ENCODE measurements at regions not wholly inside any gene's neighbourhood (a gene's known extent, or its start where the extent isn't known, plus 50 kb on each side); places are given as distances from the start of the nearest gene placed in this dataset.

GRCh38 chr21:31425138-31425537 lies 81.1 kb upstream of the TIAM1 start:
- no peak for DNase-seq
- Histone ChIP-seq H4K8ac (ENCODE audit: low read length) (no peak overlapping the region), H3K27ac (ENCODE audit: low read length, poor library complexity, severe bottlenecking) (peak overlapping the region; percentile 89), H3K4me3 (ENCODE audit: insufficient read depth in 1 of 2, low read depth in 1 of 2, low read length in 2 of 2) (no peak overlapping the region), H2BK5ac (ENCODE audit: low read depth, low read length, poor library complexity, severe bottlenecking) (no peak overlapping the region), H3K27me3 (ENCODE audit: control insufficient read depth in 1 of 2, insufficient read depth in 1 of 2, low read length in 2 of 2) (peaks cover 0 to 4% of the 10 kb centered on the region in 2 experiments), H2BK12ac (ENCODE audit: low read length in 2 of 2) (no peak overlapping the region), H4K91ac (ENCODE audit: low read length) (no peak overlapping the region), H3K4ac (ENCODE audit: low read depth in 1 of 2, low read length in 2 of 2) (no peak overlapping the region), H3K18ac (ENCODE audit: low read depth in 1 of 2, low read length in 2 of 2) (no peak overlapping the region), H2BK120ac (ENCODE audit: low read depth, low read length) (no peak overlapping the region), H2BK15ac (ENCODE audit: low read depth, poor library complexity, severe bottlenecking) (no peak overlapping the region), H3K79me1 (replicated peaks; ENCODE audit: low read length, poor library complexity, severe bottlenecking) (no peaks in the 10 kb centered on the region), H2AK5ac (ENCODE audit: low read length, severe bottlenecking) (no peak overlapping the region), H3K23ac (ENCODE audit: low read length in 2 of 2) (no peak overlapping the region), H3K9me3 (ENCODE audit: control insufficient read depth, low read length) (no peaks in the 10 kb centered on the region), H3K4me1 (ENCODE audit: control insufficient read depth, insufficient read depth, low read depth, low read length) (peaks cover 7% of the 10 kb centered on the region), H3K14ac (ENCODE audit: low read length in 2 of 2) (no peak overlapping the region), H3K9ac (ENCODE audit: low read length) (no peak overlapping the region), H3K4me2 (ENCODE audit: low read length, poor library complexity, severe bottlenecking) (peak overlapping the region; percentile 54), H2AFZ (ENCODE audit: low read depth, low read length) (no peak overlapping the region), H3K36me3 (ENCODE audit: control insufficient read depth in 1 of 2, insufficient read depth in 2 of 2, low read depth in 1 of 2, low read length in 2 of 2) (peaks cover 0 to 3% of the 10 kb centered on the region in 2 experiments)
- 58% methylated on average over 4 of the region's 5 CpGs for WGBS

GRCh38 chr21:31424058-31424457 lies 80.0 kb upstream of the TIAM1 start:
- Histone ChIP-seq H4K8ac (ENCODE audit: low read length) (no peak overlapping the region), H3K9me3 (ENCODE audit: control insufficient read depth, low read length) (no peaks in the 10 kb centered on the region), H3K79me1 (replicated peaks; ENCODE audit: low read length, poor library complexity, severe bottlenecking) (no peaks in the 10 kb centered on the region), H3K36me3 (ENCODE audit: control insufficient read depth in 1 of 2, insufficient read depth in 2 of 2, low read depth in 1 of 2, low read length in 2 of 2) (no peaks in the 10 kb centered on the region), H3K27ac (ENCODE audit: low read length, poor library complexity, severe bottlenecking) (peak overlapping the region; percentile 89), H3K14ac (ENCODE audit: low read length in 2 of 2) (no peak overlapping the region), H3K23ac (ENCODE audit: low read length in 2 of 2) (no peak overlapping the region), H3K27me3 (ENCODE audit: control insufficient read depth in 1 of 2, insufficient read depth in 1 of 2, low read length in 2 of 2) (peaks cover 0 to 4% of the 10 kb centered on the region in 2 experiments), H2BK120ac (ENCODE audit: low read depth, low read length) (no peak overlapping the region), H3K4me2 (ENCODE audit: low read length, poor library complexity, severe bottlenecking) (no peak overlapping the region), H3K4ac (ENCODE audit: low read depth in 1 of 2, low read length in 2 of 2) (no peak overlapping the region), H3K18ac (ENCODE audit: low read depth in 1 of 2, low read length in 2 of 2) (no peak overlapping the region), H2AFZ (ENCODE audit: low read depth, low read length) (no peak overlapping the region), H3K9ac (ENCODE audit: low read length) (no peak overlapping the region), H2AK5ac (ENCODE audit: low read length, severe bottlenecking) (no peak overlapping the region), H2BK12ac (ENCODE audit: low read length in 2 of 2) (no peak overlapping the region), H2BK15ac (ENCODE audit: low read depth, poor library complexity, severe bottlenecking) (no peak overlapping the region), H3K4me1 (ENCODE audit: control insufficient read depth, insufficient read depth, low read depth, low read length) (peaks cover 5% of the 10 kb centered on the region), H4K91ac (ENCODE audit: low read length) (no peak overlapping the region), H2BK5ac (ENCODE audit: low read depth, low read length, poor library complexity, severe bottlenecking) (no peak overlapping the region), H3K4me3 (ENCODE audit: insufficient read depth in 1 of 2, low read depth in 1 of 2, low read length in 2 of 2) (no peak overlapping the region)
- DNase-seq, result no peak
- 96% methylated on average over 3 of the region's 6 CpGs for WGBS

- H3K9me3 ChIP-seq (ENCODE audit: control insufficient read depth, low read length), result no peaks in the 10 kb centered on the region
- H3K18ac ChIP-seq (ENCODE audit: low read depth in 1 of 2, low read length in 2 of 2), result no peak overlapping the region
- H3K4me1 ChIP-seq (ENCODE audit: control insufficient read depth, insufficient read depth, low read depth, low read length), result peaks cover 4% of the 10 kb centered on the region
- H3K23ac ChIP-seq (ENCODE audit: low read length in 2 of 2), result no peak overlapping the region
- no peak overlapping the region for H3K4me3 ChIP-seq (ENCODE audit: insufficient read depth in 1 of 2, low read depth in 1 of 2, low read length in 2 of 2)
- peaks cover 0 to 8% of the 10 kb centered on the region in 2 experiments for H3K27me3 ChIP-seq (ENCODE audit: control insufficient read depth in 1 of 2, insufficient read depth in 1 of 2, low read length in 2 of 2)
- no peak overlapping the region for H4K8ac ChIP-seq (ENCODE audit: low read length)
- no peak overlapping the region for H2BK120ac ChIP-seq (ENCODE audit: low read depth, low read length)
- H2AFZ ChIP-seq (ENCODE audit: low read depth, low read length), result no peak overlapping the region
- no peak overlapping the region for H3K9ac ChIP-seq (ENCODE audit: low read length)
- DNase-seq, result no peak
- no peak overlapping the region for H3K4ac ChIP-seq (ENCODE audit: low read depth in 1 of 2, low read length in 2 of 2)
- no peak overlapping the region for H3K27ac ChIP-seq (ENCODE audit: low read length, poor library complexity, severe bottlenecking)
- no peak overlapping the region for H3K4me2 ChIP-seq (ENCODE audit: low read length, poor library complexity, severe bottlenecking)
- WGBS, result 91% methylated on average over 7 of the region's 8 CpGs
- no peaks in the 10 kb centered on the region for H3K79me1 ChIP-seq (replicated peaks; ENCODE audit: low read length, poor library complexity, severe bottlenecking)
- H3K36me3 ChIP-seq (ENCODE audit: control insufficient read depth in 1 of 2, insufficient read depth in 2 of 2, low read depth in 1 of 2, low read length in 2 of 2), result no peaks in the 10 kb centered on the region
- H2BK12ac ChIP-seq (ENCODE audit: low read length in 2 of 2), result no peak overlapping the region
- no peak overlapping the region for H2BK15ac ChIP-seq (ENCODE audit: low read depth, poor library complexity, severe bottlenecking)
- no peak overlapping the region for H3K14ac ChIP-seq (ENCODE audit: low read length in 2 of 2)
- H2BK5ac ChIP-seq (ENCODE audit: low read depth, low read length, poor library complexity, severe bottlenecking), result no peak overlapping the region
- H2AK5ac ChIP-seq (ENCODE audit: low read length, severe bottlenecking), result peak overlapping the region; percentile 47
- H4K91ac ChIP-seq (ENCODE audit: low read length), result no peak overlapping the region
These were observed 76.9 kb upstream of the TIAM1 start for GRCh38 chr21:31420988-31421387.

GRCh38 chr21:31420354-31420753 lies 76.3 kb upstream of the TIAM1 start:
- 86% methylated on average over 1 of the region's 1 CpG for WGBS
- no peak overlapping the region for H3K4ac ChIP-seq (ENCODE audit: low read depth in 1 of 2, low read length in 2 of 2)
- H3K9me3 ChIP-seq (ENCODE audit: control insufficient read depth, low read length), result no peaks in the 10 kb centered on the region
- no peak overlapping the region for H2AK5ac ChIP-seq (ENCODE audit: low read length, severe bottlenecking)
- H3K14ac ChIP-seq (ENCODE audit: low read length in 2 of 2), result no peak overlapping the region
- no peak overlapping the region for H2AFZ ChIP-seq (ENCODE audit: low read depth, low read length)
- no peak overlapping the region for H3K4me3 ChIP-seq (ENCODE audit: insufficient read depth in 1 of 2, low read depth in 1 of 2, low read length in 2 of 2)
- no peak overlapping the region for H3K23ac ChIP-seq (ENCODE audit: low read length in 2 of 2)
- no peak overlapping the region for H3K4me2 ChIP-seq (ENCODE audit: low read length, poor library complexity, severe bottlenecking)
- H2BK5ac ChIP-seq (ENCODE audit: low read depth, low read length, poor library complexity, severe bottlenecking), result no peak overlapping the region
- no peak overlapping the region for H2BK12ac ChIP-seq (ENCODE audit: low read length in 2 of 2)
- H4K91ac ChIP-seq (ENCODE audit: low read length), result no peak overlapping the region
- H3K79me1 ChIP-seq (replicated peaks; ENCODE audit: low read length, poor library complexity, severe bottlenecking), result no peaks in the 10 kb centered on the region
- no peak overlapping the region for H2BK120ac ChIP-seq (ENCODE audit: low read depth, low read length)
- H3K36me3 ChIP-seq (ENCODE audit: control insufficient read depth in 1 of 2, insufficient read depth in 2 of 2, low read depth in 1 of 2, low read length in 2 of 2), result no peaks in the 10 kb centered on the region
- H3K4me1 ChIP-seq (ENCODE audit: control insufficient read depth, insufficient read depth, low read depth, low read length), result peaks cover 2% of the 10 kb centered on the region
- H3K9ac ChIP-seq (ENCODE audit: low read length), result no peak overlapping the region
- no peak overlapping the region for H2BK15ac ChIP-seq (ENCODE audit: low read depth, poor library complexity, severe bottlenecking)
- no peak overlapping the region for H3K27ac ChIP-seq (ENCODE audit: low read length, poor library complexity, severe bottlenecking)
- H3K27me3 ChIP-seq (ENCODE audit: control insufficient read depth in 1 of 2, insufficient read depth in 1 of 2, low read length in 2 of 2), result peaks cover 0 to 8% of the 10 kb centered on the region in 2 experiments
- H4K8ac ChIP-seq (ENCODE audit: low read length), result no peak overlapping the region
- no peak for DNase-seq
- H3K18ac ChIP-seq (ENCODE audit: low read depth in 1 of 2, low read length in 2 of 2), result no peak overlapping the region

All from mesenchymal stem cell (in vitro differentiated cells and primary cell).